ENCODE measurements at regions not wholly inside any gene's neighbourhood (a gene's known extent, or its start where the extent isn't known, plus 50 kb on each side); places are given as distances from the start of the nearest gene placed in this dataset.

GRCh38 chr9:80378669-80379293 lies 807.0 kb downstream of the TLE4 start:
- Histone ChIP-seq H3K4me1 (no peaks in the 10 kb centered on the region), H3K36me3 (no peaks in the 10 kb centered on the region), H3K27ac (no peak overlapping the region), H3K27me3 (no peaks in the 10 kb centered on the region), H3K9me3 (no peaks in the 10 kb centered on the region), H3K4me3 (no peak overlapping the region)
- ATAC-seq (no peak), DNase-seq (no peak)
- no peak for TF ChIP-seq POLR2A (IDR thresholded peaks at IDR 0.05)
- TF ChIP-seq, protein P1, sequence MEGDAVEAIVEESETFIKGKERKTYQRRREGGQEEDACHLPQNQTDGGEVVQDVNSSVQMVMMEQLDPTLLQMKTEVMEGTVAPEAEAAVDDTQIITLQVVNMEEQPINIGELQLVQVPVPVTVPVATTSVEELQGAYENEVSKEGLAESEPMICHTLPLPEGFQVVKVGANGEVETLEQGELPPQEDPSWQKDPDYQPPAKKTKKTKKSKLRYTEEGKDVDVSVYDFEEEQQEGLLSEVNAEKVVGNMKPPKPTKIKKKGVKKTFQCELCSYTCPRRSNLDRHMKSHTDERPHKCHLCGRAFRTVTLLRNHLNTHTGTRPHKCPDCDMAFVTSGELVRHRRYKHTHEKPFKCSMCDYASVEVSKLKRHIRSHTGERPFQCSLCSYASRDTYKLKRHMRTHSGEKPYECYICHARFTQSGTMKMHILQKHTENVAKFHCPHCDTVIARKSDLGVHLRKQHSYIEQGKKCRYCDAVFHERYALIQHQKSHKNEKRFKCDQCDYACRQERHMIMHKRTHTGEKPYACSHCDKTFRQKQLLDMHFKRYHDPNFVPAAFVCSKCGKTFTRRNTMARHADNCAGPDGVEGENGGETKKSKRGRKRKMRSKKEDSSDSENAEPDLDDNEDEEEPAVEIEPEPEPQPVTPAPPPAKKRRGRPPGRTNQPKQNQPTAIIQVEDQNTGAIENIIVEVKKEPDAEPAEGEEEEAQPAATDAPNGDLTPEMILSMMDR (IDR thresholded peaks at IDR 0.05 in 4 of 5, conservative IDR thresholded peaks at IDR 0.05 in 1 of 5) = no peak
- intact Hi-C loops (cut with DNase I; ENCODE audit: low total_unique reads) = no loop called here
- in situ Hi-C loops (cut with MboI; ENCODE audit: low sequenced_read_pairs in 4 of 4) = no loop called here

DNA sequence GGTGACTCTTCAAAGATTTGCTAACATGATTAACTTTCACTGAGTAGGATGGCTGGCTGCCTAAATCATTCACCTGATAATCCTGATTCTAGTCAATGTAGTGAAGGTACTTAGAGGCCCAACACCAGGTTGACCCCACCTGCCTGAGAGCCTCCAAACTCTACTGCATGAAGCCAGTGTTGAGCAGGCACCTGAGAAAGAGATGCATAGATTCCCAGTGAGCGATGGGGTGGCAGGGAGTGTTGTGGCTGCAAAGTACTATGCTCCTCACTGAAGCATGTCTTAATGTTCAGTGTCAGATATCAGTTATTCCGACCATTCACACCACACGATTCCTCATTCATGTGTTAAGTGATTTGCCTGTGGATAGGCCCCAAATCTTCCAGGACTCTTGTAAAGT lies 804.4 kb downstream of the TLE4 start:
- H3K9me3 ChIP-seq = no peaks in the 10 kb centered on the region
- no peaks in the 10 kb centered on the region for H3K4me1 ChIP-seq
- no peaks in the 10 kb centered on the region for H3K27me3 ChIP-seq
- in situ Hi-C loops (cut with MboI; ENCODE audit: low sequenced_read_pairs in 4 of 4) = no loop called here
- H3K36me3 ChIP-seq = no peaks in the 10 kb centered on the region
- no peak for DNase-seq
- no peak for ATAC-seq
- H3K27ac ChIP-seq = no peak overlapping the region
- intact Hi-C loops (cut with DNase I; ENCODE audit: low total_unique reads) = no loop called here
- H3K4me3 ChIP-seq = no peak overlapping the region
- TF ChIP-seq, protein P1 (IDR thresholded peaks at IDR 0.05 in 4 of 5, conservative IDR thresholded peaks at IDR 0.05 in 1 of 5) = no peak
- TF ChIP-seq POLR2A (IDR thresholded peaks at IDR 0.05) = no peak

DNA sequence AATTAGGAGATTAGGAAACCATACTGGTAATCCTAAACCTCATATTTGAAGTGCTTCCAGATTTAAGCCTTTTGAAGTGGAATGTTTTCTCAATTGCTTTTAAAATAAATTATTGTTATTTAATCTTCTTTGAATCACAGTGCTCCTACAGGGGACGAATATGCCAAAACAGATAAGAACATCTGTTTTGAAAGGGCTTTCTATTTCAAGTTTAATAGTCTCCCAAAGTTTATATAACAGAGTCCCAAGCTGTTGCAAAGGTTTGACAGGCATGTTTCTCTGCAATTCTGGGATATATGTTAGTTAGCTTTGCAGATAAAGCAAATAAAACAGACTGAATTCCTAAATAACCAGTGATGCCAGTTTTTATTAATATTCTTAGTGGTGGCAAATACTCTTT lies 803.7 kb downstream of the TLE4 start:
- Histone ChIP-seq H3K27me3 (no peaks in the 10 kb centered on the region), H3K9me3 (no peaks in the 10 kb centered on the region), H3K4me1 (no peaks in the 10 kb centered on the region), H3K36me3 (no peaks in the 10 kb centered on the region), H3K27ac (no peak overlapping the region), H3K4me3 (no peak overlapping the region)
- TF ChIP-seq POLR2A (IDR thresholded peaks at IDR 0.05) = no peak
- TF ChIP-seq, protein P1 (IDR thresholded peaks at IDR 0.05 in 4 of 5, conservative IDR thresholded peaks at IDR 0.05 in 1 of 5) = no peak
- DNase-seq (no peak), ATAC-seq (no peak)
- in situ Hi-C loops (cut with MboI; ENCODE audit: low sequenced_read_pairs in 4 of 4) = no loop called here
- intact Hi-C loops (cut with DNase I; ENCODE audit: low total_unique reads) = no loop called here

DNA sequence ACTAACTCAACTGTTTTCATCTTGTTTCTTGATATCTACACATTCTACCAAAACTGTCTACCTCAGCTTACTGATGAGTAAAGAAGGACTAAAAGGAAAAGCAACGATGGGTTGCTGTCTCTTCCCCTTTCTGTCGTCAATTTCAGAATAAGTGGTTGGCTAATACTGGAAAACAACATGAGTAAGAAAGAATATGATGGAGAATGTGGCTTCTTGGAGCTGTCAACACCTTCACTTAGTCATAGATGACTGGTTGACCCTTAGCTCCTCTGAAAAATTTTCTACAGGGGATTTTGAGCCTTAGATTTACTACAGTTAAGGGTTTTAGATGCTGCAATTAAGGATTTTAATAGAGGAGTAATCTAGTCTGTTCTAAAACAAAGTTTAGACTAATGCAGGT lies 797.9 kb downstream of the TLE4 start:
- no peak for DNase-seq
- Histone ChIP-seq H3K36me3 (no peaks in the 10 kb centered on the region), H3K27ac (no peak overlapping the region), H3K9me3 (no peaks in the 10 kb centered on the region), H3K4me1 (no peaks in the 10 kb centered on the region), H3K27me3 (no peaks in the 10 kb centered on the region), H3K4me3 (no peak overlapping the region)
- no peak for ATAC-seq
- TF ChIP-seq, protein P1 (IDR thresholded peaks at IDR 0.05 in 4 of 5, conservative IDR thresholded peaks at IDR 0.05 in 1 of 5) = no peak
- no peak for TF ChIP-seq POLR2A (IDR thresholded peaks at IDR 0.05)
- intact Hi-C loops (cut with DNase I; ENCODE audit: low total_unique reads) = no loop called here
- in situ Hi-C loops (cut with MboI; ENCODE audit: low sequenced_read_pairs in 4 of 4) = no loop called here

DNA sequence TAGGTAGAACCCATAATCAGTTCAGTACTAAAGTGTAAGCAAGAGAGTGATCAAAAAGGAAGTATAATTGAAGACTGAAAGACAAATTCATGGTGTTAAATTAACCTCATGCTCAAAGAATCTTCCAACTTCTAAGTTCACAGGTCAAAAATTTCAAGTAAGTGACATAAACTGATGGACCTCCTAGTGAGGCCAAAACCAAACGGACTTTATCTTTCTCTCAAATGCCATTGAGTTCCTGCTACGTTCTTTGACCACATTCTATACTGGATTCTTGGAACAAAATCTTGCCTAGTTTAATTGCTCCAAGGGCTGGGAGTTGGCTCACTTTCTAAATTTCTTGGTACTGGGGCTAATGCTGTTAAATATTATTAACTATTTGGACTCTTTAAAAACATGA lies 794.9 kb downstream of the TLE4 start:
- in situ Hi-C loops (cut with MboI; ENCODE audit: low sequenced_read_pairs in 4 of 4) (no loop called here), intact Hi-C loops (cut with DNase I; ENCODE audit: low total_unique reads) (no loop called here)
- H3K4me1 ChIP-seq = no peaks in the 10 kb centered on the region
- H3K36me3 ChIP-seq = no peaks in the 10 kb centered on the region
- ATAC-seq (no peak), DNase-seq (no peak)
- H3K27me3 ChIP-seq = no peaks in the 10 kb centered on the region
- H3K27ac ChIP-seq = no peak overlapping the region
- no peak overlapping the region for H3K4me3 ChIP-seq
- TF ChIP-seq, protein P1 (IDR thresholded peaks at IDR 0.05 in 4 of 5, conservative IDR thresholded peaks at IDR 0.05 in 1 of 5) = no peak
- TF ChIP-seq POLR2A (IDR thresholded peaks at IDR 0.05) = no peak
- no peaks in the 10 kb centered on the region for H3K9me3 ChIP-seq
